GM19438 (cell line): ENCODE measurements at regions not wholly inside any gene's neighbourhood (a gene's known extent, or its start where the extent isn't known, plus 50 kb on each side); places are given as distances from the start of the nearest gene placed in this dataset.
"Not testable (repeated sequence)": the region's sequence is repeated elsewhere in the genome, so short reads cannot be mapped to it uniquely, and the experiment has no call there.

Experiments used
- ATAC-seq: cut with Tn5 transposase; IDR thresholded peaks from one replicate; pipeline ENCODE4 v1.9.1; 2021; ENCODE audit warnings: low read depth; ENCODE audit not compliant: unreplicated experiment

- not testable (repeated sequence) for ATAC-seq
Observed at GRCh38 chr15:44817797-44818196, 81.5 kb downstream of the TRIM69 start.

DNA sequence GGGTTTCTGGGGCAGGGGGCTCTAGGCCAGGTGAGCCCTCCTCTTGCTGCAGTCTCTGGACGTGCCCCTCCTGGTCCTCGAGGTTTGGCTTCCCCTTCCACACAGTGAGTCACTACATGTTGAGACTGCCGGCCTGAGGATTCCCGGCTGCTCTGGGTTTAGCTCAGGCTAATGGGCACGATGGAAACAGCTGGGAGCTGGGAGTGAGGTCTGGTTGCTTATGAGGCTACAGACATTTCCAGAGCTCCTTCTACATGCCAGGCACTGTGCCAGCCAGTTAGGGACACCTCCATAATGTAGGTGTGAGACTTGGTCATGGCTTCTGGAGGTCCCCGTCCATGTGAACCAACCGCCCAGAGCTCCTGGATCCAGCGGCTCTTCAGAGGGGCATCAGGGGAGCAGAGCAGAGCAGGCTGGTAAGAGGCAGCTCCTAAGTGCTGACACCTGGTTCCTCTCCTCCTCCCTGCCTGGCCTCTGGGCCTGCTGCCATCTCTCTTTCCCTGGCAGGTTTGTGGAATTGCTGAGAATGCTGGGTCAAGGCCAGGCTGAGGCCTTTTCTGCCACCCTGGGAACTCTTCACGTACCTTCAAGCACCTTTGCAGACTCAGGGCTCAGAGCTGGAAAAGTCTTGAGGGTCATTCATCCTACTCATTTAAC is 83.1 kb downstream of the TRIM69 start:
- not testable (repeated sequence) for ATAC-seq

GRCh38 chr15:44820535-44820934 is 84.2 kb downstream of the TRIM69 start:
- ATAC-seq: not testable (repeated sequence)

DNA sequence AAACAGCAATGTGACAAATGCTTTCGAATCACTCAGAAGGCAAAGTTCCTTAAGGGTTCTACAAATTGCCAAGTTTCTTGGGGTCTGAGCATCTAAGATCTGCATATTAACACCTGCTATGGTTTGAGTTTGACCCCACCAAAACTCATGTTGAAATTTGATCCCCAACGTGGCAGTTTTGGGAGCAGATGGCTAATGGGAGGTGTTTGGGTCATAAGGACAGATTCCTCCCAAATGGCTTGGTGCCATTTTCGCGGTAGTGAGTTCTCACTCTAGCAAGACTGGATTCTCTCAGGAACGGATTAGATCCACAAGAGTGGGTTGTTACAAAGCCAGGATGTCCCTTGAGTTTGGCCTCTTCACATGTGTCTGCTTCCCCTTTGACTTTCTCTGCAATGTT is 84.6 kb downstream of the TRIM69 start:
- ATAC-seq: not testable (repeated sequence)

DNA sequence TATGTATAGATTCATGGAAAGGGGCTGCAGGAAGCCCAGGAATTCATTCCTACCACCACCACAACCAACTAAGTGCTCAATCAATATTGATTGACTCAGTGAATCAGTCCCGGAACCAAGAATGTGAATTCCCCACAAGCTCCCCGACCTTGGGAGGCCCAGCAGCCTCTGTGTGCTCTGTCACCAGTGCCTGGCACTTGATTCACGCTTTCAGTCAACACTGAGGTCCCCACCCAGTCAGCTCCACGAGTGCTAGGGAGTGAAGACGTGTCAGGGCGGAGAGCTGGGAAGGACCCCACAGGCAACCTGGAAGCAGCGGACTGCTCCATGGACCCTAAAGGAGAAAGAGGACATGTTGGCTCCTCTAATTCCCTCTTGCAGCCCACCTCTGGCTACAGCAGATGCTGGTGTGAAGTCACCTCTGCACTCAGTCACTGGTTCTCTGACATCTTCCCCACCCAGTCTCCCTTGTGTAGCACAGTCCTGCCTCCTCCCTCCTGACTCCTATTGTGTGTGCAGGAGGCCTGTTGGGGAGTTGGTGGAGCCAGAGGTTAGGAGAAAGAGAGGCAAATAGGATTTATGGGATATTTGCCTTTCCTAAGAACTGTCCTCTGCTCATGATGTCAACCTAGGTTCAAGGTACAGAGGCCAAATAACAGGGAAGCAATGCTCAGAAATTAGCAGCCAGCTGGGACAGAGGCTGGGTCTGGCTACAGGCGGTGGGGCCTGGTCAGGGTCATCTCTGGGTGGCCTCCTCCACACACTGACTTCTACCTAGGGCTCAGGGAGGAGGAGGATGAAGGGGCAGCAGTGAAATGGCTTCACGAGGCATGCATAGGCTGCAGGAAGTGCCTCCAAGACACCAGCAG is 88.2 kb downstream of the TRIM69 start:
- ATAC-seq: not testable (repeated sequence)

DNA sequence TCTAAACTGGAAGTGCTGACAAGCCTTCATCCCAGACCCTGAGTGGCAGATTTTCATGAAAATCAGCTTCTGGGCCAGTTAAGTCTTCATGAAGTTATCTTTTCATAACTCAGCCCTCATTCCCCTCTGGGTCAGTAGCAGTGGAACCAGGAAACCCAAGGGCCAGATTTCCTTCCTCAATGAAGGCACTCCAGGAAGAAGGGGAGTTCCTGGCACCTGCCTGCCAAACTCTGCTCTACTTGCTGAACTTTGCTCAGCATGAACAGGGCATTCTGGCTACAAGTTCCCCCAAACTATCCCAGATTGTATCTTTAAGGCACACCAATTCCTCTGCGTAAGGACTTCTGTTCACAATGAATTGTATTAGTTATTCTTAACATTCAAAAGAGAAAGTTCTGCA is 90.3 kb downstream of the TRIM69 start:
- not testable (repeated sequence) for ATAC-seq

GRCh38 chr15:44828229-44828914 is 92.0 kb downstream of the TRIM69 start:
- not testable (repeated sequence) for ATAC-seq

GRCh38 chr15:44829150-44829549 is 92.8 kb downstream of the TRIM69 start:
- not testable (repeated sequence) for ATAC-seq

- ATAC-seq: not testable (repeated sequence)
Observed at GRCh38 chr15:44830692-44831408, 94.5 kb downstream of the TRIM69 start.

GRCh38 chr15:44831409-44831741 is 95.0 kb downstream of the TRIM69 start:
- not testable (repeated sequence) for ATAC-seq

DNA sequence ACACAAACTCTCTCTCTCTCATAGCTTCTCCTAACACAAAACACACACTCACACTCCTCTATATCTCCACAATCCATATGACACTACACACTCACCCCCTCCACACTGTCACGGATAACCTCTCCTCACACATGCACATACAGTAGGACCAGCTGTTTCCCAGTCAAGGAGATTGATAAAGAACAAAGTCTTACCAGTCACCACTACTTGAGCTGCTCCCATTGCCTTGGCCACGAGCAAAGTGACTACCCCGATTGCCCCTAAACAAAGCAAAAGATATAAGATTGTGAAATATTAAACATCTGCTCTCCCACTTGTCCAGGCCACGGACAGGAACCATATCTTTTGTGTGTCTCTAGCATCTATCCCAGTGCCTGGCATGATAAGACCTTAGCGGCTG is 95.8 kb downstream of the TRIM69 start:
- not testable (repeated sequence) for ATAC-seq

- ATAC-seq: not testable (repeated sequence)
Observed at GRCh38 chr15:44833081-44833480, 96.8 kb downstream of the TRIM69 start.

DNA sequence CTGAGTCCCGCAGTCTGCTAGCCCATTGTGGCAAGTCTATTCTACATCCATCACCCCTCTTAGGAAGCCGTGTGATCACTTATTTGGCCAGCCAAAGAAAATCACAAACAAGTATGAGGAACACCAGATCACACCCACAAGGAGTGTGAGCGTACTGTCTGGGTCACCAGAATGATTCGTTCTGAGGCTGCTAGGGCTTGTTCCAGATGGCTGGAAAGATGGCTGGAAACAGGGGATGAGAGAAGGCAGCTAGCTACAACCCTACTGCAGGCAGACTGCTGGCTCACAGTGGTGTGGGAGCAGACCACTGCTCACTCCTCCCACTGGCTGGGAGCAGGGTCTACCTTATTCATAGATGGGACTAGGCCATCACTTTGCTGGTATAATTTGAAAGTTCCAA is 97.4 kb downstream of the TRIM69 start:
- not testable (repeated sequence) for ATAC-seq

DNA sequence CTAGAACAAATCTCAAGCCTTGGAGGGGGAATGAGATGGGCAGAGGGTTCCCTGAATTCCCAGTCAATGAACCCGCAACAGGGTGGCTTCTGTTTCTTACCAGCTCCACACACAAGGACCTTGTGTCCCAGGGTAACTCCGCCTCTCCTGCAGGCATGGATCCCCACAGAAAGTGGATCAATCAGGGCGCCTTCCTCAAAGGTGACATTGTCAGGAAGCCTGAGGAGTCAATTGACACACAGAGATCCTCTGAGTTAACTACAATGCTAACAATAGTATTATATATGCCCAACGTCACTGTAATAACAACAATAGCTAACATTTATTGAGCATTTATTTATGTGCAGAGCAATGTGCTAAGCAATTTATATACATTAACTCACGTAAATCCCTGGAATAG is 98.8 kb downstream of the TRIM69 start:
- ATAC-seq: not testable (repeated sequence)

DNA sequence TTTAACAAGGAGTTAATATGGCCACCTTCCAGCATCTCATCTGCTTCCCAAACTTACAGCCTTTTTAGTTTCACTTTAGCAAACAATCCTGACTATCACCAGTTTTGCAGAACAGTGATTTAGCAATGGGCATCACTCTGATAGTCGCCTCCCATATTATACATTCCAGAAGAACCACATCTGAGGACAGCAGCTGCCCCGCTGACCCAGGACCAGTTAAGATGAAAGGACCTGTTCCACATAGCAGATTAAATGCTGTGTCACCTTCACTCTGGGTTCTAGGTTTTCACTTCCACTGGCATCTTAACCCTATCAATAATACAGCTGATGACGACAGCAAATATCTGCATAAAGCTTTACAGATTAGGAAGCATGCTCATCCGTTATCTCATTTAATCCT is 99.8 kb downstream of the TRIM69 start:
- no peak for ATAC-seq

DNA sequence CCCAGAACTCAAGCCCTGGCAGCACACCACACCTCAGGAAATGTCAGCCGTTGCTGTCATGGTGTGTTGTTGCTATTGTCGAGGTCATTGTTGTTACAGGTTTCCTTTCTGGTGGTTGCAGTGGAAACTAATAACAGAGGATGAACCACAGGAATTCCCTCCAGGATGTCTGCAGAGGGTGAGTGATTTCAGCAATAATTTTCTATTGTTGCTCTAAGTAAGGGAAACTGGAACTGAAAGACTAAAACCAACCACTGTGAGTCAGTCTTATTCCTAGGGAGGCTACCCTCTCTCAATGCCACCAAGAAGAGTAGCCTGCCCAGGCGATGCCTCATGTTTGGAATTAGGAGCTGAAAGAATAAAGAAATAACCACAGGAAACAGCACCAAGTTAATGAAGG is 102.6 kb downstream of the TRIM69 start:
- not testable (repeated sequence) for ATAC-seq

DNA sequence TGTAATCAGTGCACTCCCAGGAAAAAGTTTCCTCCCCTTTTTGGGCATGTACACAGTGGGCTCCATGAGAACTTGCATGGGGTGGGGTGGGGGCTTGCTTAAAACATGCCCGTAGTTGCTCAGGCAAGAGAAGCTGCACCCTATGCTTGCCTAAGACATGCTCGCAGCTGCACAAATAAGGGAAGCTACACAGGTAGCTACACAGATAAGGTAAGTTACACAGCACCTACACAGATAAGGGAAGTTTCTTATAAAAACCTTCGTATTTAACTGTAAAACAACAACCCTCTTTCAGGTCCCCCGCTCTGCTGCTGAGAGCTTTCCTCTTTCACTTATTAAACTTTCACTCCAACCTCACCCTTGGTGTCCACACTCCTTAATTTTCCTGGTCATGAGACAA is 105.4 kb downstream of the TRIM69 start:
- ATAC-seq: not testable (repeated sequence)

DNA sequence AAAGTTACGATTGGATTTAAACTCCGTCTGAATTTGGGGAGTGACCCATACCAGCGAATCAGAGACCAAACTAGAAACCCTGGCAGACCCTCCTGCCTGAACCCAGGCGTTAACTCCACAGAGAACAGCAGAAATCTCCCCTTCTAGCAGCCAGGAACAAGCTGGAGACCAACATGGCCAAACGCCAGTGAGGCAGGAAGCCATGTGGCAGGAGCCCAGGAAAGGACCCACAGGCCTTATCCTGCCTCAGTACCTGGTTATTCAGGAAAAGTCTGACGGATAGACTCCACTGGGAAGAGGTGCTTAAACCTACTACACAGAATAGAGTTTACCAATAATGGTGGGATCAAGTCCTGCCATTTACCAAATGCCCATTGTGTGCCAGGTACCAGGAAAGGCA is 106.6 kb downstream of the TRIM69 start:
- ATAC-seq: not testable (repeated sequence)

- ATAC-seq: not testable (repeated sequence)
Observed at GRCh38 chr15:44844936-44845335, 108.6 kb downstream of the TRIM69 start.

GRCh38 chr15:44846156-44846555 is 109.8 kb downstream of the TRIM69 start:
- ATAC-seq: not testable (repeated sequence)

GRCh38 chr15:44847555-44847954 is 108.9 kb upstream of the TERB2 start:
- ATAC-seq: not testable (repeated sequence)
